K562 (cell line): ENCODE measurements at regions not wholly inside any gene's neighbourhood (a gene's known extent, or its start where the extent isn't known, plus 50 kb on each side); places are given as distances from the start of the nearest gene placed in this dataset.

ENCODE experiments used
- ATAC-seq: fragments of 200-7000 bp; cut with Tn5 transposase; 3 replicates; pipeline ENCODE4 v1.9.1; 2020; ENCODE audit warnings: moderate library complexity
- BruUV-seq: library from RNA; stranded (reverse); fragments of 400-500 nt; replicated peaks from 2 replicates; lab custom pipeline; 2021; lab: Mats Ljungman, UMichigan
- CTCF ChIA-PET: fragments of 300-600 bp; formaldehyde crosslinking; extraction: SDS; loops from one replicate; lab custom pipeline; 2021; ENCODE audit warnings: low intra/inter-chr PET ratio; lab: Yijun Ruan, JAX
- POLR2A ChIA-PET: fragments of 300-600, 350-650 bp; sonication (Branson Sonifier 250); formaldehyde crosslinking; extraction: SDS; loops from one replicate; lab custom pipeline; 2021; ENCODE audit warnings: antibody characterized with exemption, inconsistent platforms; lab: Yijun Ruan, JAX
- DNase-seq, 4 experiments: peaks; one replicate each; pipeline versions ENCODE4 v3.0.0 to v3.0.0-alpha.2; 2011 to 2018; ENCODE audit warnings: low spot score in 3 of 4, mixed read lengths in 3 of 4; ENCODE audit errors: extremely low read depth in 1 of 4
- FAIRE-seq: peaks from 2 replicates; lab custom pipeline; 2011; peaks lifted over from hg19 to GRCh38; lab: Jason Lieb, UNC
- H2AFZ ChIP-seq: 2 replicates; pipeline ENCODE4 v1.6.0; 2011; ENCODE audit warnings: low read depth, low read length, control low read depth, inconsistent platforms
- H3K27ac ChIP-seq: fragments of 200-600 bp; 3 replicates; pipeline ENCODE4 v1.8.0; 2011; ENCODE audit warnings: low read depth, mild to moderate bottlenecking, control low read depth, inconsistent platforms, low read length, moderate library complexity, mixed read lengths; ENCODE audit errors: extremely low read depth
- H3K27me3 ChIP-seq, 2 experiments: fragments of 300-600 bp in 1 of 2; 2 replicates in 1 of 2; 3 replicates in 1 of 2; pipeline versions ENCODE4 v1.6.0 to v1.8.0; 2011; ENCODE audit warnings: inconsistent platforms in 2 of 2, low read length in 2 of 2, mild to moderate bottlenecking in 1 of 2, mixed read lengths in 1 of 2, moderate library complexity in 1 of 2; ENCODE audit not compliant: control insufficient read depth in 2 of 2, insufficient read depth in 2 of 2
- H3K36me3 ChIP-seq: fragments of 300-600 bp; 3 replicates; pipeline ENCODE4 v1.8.0; 2011; ENCODE audit warnings: mild to moderate bottlenecking, low read length, inconsistent platforms; ENCODE audit not compliant: control insufficient read depth, insufficient read depth
- H3K4me1 ChIP-seq, 2 experiments: fragments of 200-600 bp in 1 of 2; replicated peaks in 1 of 2; 2 replicates in 1 of 2; 3 replicates in 1 of 2; pipeline versions ENCODE4 v1.5.1 to v1.8.0; 2011; ENCODE audit warnings: inconsistent platforms in 2 of 2, low read length in 2 of 2, mild to moderate bottlenecking in 1 of 2, mixed read lengths in 1 of 2, moderate library complexity in 1 of 2; ENCODE audit not compliant: control insufficient read depth in 2 of 2, insufficient read depth in 2 of 2
- H3K4me2 ChIP-seq: 2 replicates; pipeline ENCODE4 v1.6.1; 2011; ENCODE audit warnings: low read length, control low read depth, inconsistent platforms, mixed read lengths; ENCODE audit not compliant: insufficient read depth
- H3K4me3 ChIP-seq: fragments of 200-600 bp; sonication (generic), shearing (Covaris generic); 2 replicates; pipeline ENCODE4 v1.5.1; 2016; ENCODE audit warnings: control low read depth, inconsistent platforms
- H3K79me2 ChIP-seq: fragments of 200-600 bp; 3 replicates; pipeline ENCODE4 v1.8.0; 2011; ENCODE audit warnings: low read length, inconsistent platforms; ENCODE audit not compliant: control insufficient read depth, insufficient read depth
- H3K9ac ChIP-seq, 2 experiments: 2 replicates each; pipeline versions ENCODE4 v1.6.0 to v1.6.1; 2011; ENCODE audit warnings: low read depth in 2 of 2, low read length in 2 of 2, control low read depth in 1 of 2, inconsistent platforms in 1 of 2, mild to moderate bottlenecking in 1 of 2, mixed read lengths in 1 of 2; ENCODE audit not compliant: insufficient read depth in 1 of 2
- H3K9me1 ChIP-seq: one replicate; pipeline ENCODE4 v1.6.0; 2011; ENCODE audit warnings: inconsistent platforms, mild to moderate bottlenecking, low read length, moderate library complexity; ENCODE audit not compliant: control insufficient read depth, insufficient read depth
- H3K9me3 ChIP-seq: replicated peaks from 2 replicates; pipeline ENCODE4 v1.5.1; 2011; ENCODE audit warnings: low read depth, low read length, inconsistent platforms; ENCODE audit not compliant: control insufficient read depth, insufficient read depth
- H4K20me1 ChIP-seq: replicated peaks from 2 replicates; pipeline ENCODE4 v1.6.1; 2011; ENCODE audit warnings: low read length, inconsistent platforms, mixed read lengths; ENCODE audit not compliant: control insufficient read depth, insufficient read depth
- CHD1 ChIP-seq: fragments of 200-600 bp; sonication (generic); IDR thresholded peaks from one replicate; pipeline ENCODE4 v1.6.1; 2012; ENCODE audit warnings: mild to moderate bottlenecking, moderate library complexity, low read length, inconsistent platforms
- CTCF ChIP-seq, 3 experiments: IDR thresholded peaks in 2 of 3; conservative IDR thresholded peaks in 1 of 3; 2 replicates each; pipeline ENCODE4 v1.5.1; 2011 to 2012; ENCODE audit warnings: low read length in 3 of 3, mild to moderate bottlenecking in 3 of 3, control low read depth in 2 of 3, improper control_type of control experiment in 1 of 3, inconsistent platforms in 1 of 3, low read depth in 1 of 3, mixed read lengths in 1 of 3, moderate library complexity in 1 of 3; ENCODE audit not compliant: insufficient read depth in 2 of 3
- MAFF ChIP-seq: IDR thresholded peaks from 2 replicates; pipeline ENCODE4 v1.6.1; 2012; ENCODE audit warnings: low read length, improper control_type of control experiment
- MBD2 ChIP-seq: sonication (generic); IDR thresholded peaks from 2 replicates; pipeline ENCODE4 v1.6.1; 2016; ENCODE audit warnings: low read depth, borderline replicate concordance
- RAD21 ChIP-seq, 2 experiments: fragments of 250-450 bp in 1 of 2; fragments of 450-650 bp in 1 of 2; sonication (Bioruptor Pico) in 1 of 2; formaldehyde crosslinking in 1 of 2; IDR thresholded peaks in 1 of 2; conservative IDR thresholded peaks in 1 of 2; 2 replicates each; pipeline versions ENCODE4 v1.4.0 to v1.8.0; 2020 to 2022; ENCODE audit warnings: mild to moderate bottlenecking in 2 of 2, moderate library complexity in 1 of 2
- XRCC5 ChIP-seq: fragments of 200-400 bp; formaldehyde crosslinking; IDR thresholded peaks from 2 replicates; pipeline ENCODE4 v1.6.1; 2017; ENCODE audit warnings: low read depth, mild to moderate bottlenecking, low read length
- WGBS: fragments of 100-300 bp; shearing (Covaris generic); methylation state at CpG from one replicate; pipeline ENCODE4 v1.1.6; 2016; ENCODE audit warnings: low coverage, mixed read lengths; ENCODE audit not compliant: insufficient coverage; ENCODE audit errors: missing lambda C conversion rate; 5-methylcytosine and 5-hydroxymethylcytosine counted together
- in situ Hi-C: fragments of 300-500 bp; cut with MboI; formaldehyde crosslinking; loops from 4 replicates; pipeline ENCODE4 v1.15.0; 2018; ENCODE audit warnings: inconsistent platforms, mixed read lengths
- intact Hi-C: fragments of 100-400 bp; cut with micrococcal nuclease; formaldehyde crosslinking; loops from 2 replicates; pipeline ENCODE4 v1.14.2; 2022
- TF ChIP-seq, protein P1 (sequence below): IDR thresholded peaks from 2 replicates; pipeline ENCODE4 v1.6.1; 2014; ENCODE audit warnings: antibody characterized with exemption

- no peak overlapping the region for H3K9ac ChIP-seq
- CTCF ChIA-PET, result no interaction called here
- TF ChIP-seq MBD2, result no peak
- no peak for TF ChIP-seq MAFF
- TF ChIP-seq, protein P1, sequence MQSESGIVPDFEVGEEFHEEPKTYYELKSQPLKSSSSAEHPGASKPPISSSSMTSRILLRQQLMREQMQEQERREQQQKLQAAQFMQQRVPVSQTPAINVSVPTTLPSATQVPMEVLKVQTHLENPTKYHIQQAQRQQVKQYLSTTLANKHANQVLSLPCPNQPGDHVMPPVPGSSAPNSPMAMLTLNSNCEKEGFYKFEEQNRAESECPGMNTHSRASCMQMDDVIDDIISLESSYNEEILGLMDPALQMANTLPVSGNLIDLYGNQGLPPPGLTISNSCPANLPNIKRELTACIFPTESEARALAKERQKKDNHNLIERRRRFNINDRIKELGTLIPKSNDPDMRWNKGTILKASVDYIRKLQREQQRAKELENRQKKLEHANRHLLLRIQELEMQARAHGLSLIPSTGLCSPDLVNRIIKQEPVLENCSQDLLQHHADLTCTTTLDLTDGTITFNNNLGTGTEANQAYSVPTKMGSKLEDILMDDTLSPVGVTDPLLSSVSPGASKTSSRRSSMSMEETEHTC, result no peak
- TF ChIP-seq CHD1, result no peak
- TF ChIP-seq RAD21 (CRISPR knock-in tag; conservative IDR thresholded peaks at IDR 0.05 in 1 of 2, IDR thresholded peaks at IDR 0.05 in 1 of 2), result 0 out of 4 replicates have a peak, but pooled peaks of 1 of the 2 experiments have one; percentile 14
- peak in 2 of 3 experiments; percentile 4 to 11; a peak in 1 of 6 replicates for TF ChIP-seq CTCF (IDR thresholded peaks at IDR 0.05 in 2 of 3, conservative IDR thresholded peaks at IDR 0.05 in 1 of 3; ENCODE audit: insufficient read depth in 2 of 3, low read depth in 1 of 3, low read length in 3 of 3)
- no peak for TF ChIP-seq XRCC5
- TF ChIP-seq, all 486 proteins: peak for 2
- Histone ChIP-seq H3K79me2 (no peaks in the 10 kb centered on the region), H3K4me2 (no peak overlapping the region), H3K9me3 (no peaks in the 10 kb centered on the region), H3K27ac (no peak overlapping the region), H4K20me1 (no peaks in the 10 kb centered on the region; the same call in 1 of the 2 replicates), H3K4me1 (no peaks in the 10 kb centered on the region), H3K4me3 (no peak overlapping the region), H3K36me3 (no peaks in the 10 kb centered on the region), H2AFZ (no peak overlapping the region), H3K27me3 (peaks cover 7 to 52% of the 10 kb centered on the region in 2 experiments; a peak in 4 of 5 replicates), H3K9me1 (peaks cover 3% of the 10 kb centered on the region)
- in situ Hi-C loops, result no loop called here
- FAIRE-seq (no peak), ATAC-seq (no peak), DNase-seq (no peak)
- POLR2A ChIA-PET, result no interaction called here
- intact Hi-C loops, result no loop called here
- BruUV-seq, result no TSS peak
- 0% methylated on average over 10 of the region's 12 CpGs for WGBS
Observed at GRCh38 chr22:47275605-47276449, 513.4 kb downstream of the TBC1D22A start.
